ENCODE measurements at regions not wholly inside any gene's neighbourhood (a gene's known extent, or its start where the extent isn't known, plus 50 kb on each side); places are given as distances from the start of the nearest gene placed in this dataset.

- intact Hi-C loops (cut with micrococcal nuclease; ENCODE audit: unreplicated experiment): no loop called here
- Mint-ChIP-seq H3K27me3 (ENCODE audit: unreplicated experiment) (no peaks in the 10 kb centered on the region), H3K9me3 (ENCODE audit: low read depth, unreplicated experiment) (no peaks in the 10 kb centered on the region), H3K36me3 (ENCODE audit: insufficient read depth, unreplicated experiment) (no peaks in the 10 kb centered on the region), H3K27ac (ENCODE audit: unreplicated experiment) (no peak overlapping the region), H3K4me1 (ENCODE audit: low read depth, unreplicated experiment) (no peaks in the 10 kb centered on the region), H3K4me3 (ENCODE audit: low read depth, unreplicated experiment) (no peak overlapping the region)
- BruUV-seq (replicated peaks): no TSS peak
- CTCF ChIA-PET: no interaction called here
- DNase-seq: no peak
- no peak for TF ChIP-seq CTCF (IDR thresholded peaks at IDR 0.05; ENCODE audit: unreplicated experiment)
Observed at GRCh38 chr21:28714777-28715464, 277.8 kb downstream of the LTN1 start.

- H3K4me3 Mint-ChIP-seq (ENCODE audit: low read depth, unreplicated experiment): no peak overlapping the region
Observed at GRCh38 chr21:28712411-28712810, 280.3 kb downstream of the LTN1 start.

GRCh38 chr21:28705616-28706015 lies 287.1 kb downstream of the LTN1 start:
- no peak overlapping the region for H3K4me3 Mint-ChIP-seq (ENCODE audit: low read depth, unreplicated experiment)
- no peaks in the 10 kb centered on the region for H3K36me3 Mint-ChIP-seq (ENCODE audit: insufficient read depth, unreplicated experiment)
- BruUV-seq (replicated peaks): no TSS peak
- no peaks in the 10 kb centered on the region for H3K27me3 Mint-ChIP-seq (ENCODE audit: unreplicated experiment)
- no peak for DNase-seq
- peaks cover 4% of the 10 kb centered on the region for H3K9me3 Mint-ChIP-seq (ENCODE audit: low read depth, unreplicated experiment)
- no peaks in the 10 kb centered on the region for H3K4me1 Mint-ChIP-seq (ENCODE audit: low read depth, unreplicated experiment)
- H3K27ac Mint-ChIP-seq (ENCODE audit: unreplicated experiment): no peak overlapping the region
- intact Hi-C loops (cut with micrococcal nuclease; ENCODE audit: unreplicated experiment): no loop called here
- no peak for TF ChIP-seq CTCF (IDR thresholded peaks at IDR 0.05; ENCODE audit: unreplicated experiment)
- CTCF ChIA-PET: no interaction called here

More at GRCh38 chr21:28712411-28712810, 280.3 kb downstream of the LTN1 start:
- Mint-ChIP-seq H3K27me3 (ENCODE audit: unreplicated experiment) (no peaks in the 10 kb centered on the region), H3K27ac (ENCODE audit: unreplicated experiment) (no peak overlapping the region), H3K36me3 (ENCODE audit: insufficient read depth, unreplicated experiment) (no peaks in the 10 kb centered on the region), H3K9me3 (ENCODE audit: low read depth, unreplicated experiment) (no peaks in the 10 kb centered on the region), H3K4me1 (ENCODE audit: low read depth, unreplicated experiment) (no peaks in the 10 kb centered on the region)
- DNase-seq: no peak
- TF ChIP-seq CTCF (IDR thresholded peaks at IDR 0.05; ENCODE audit: unreplicated experiment): no peak
- no TSS peak for BruUV-seq (replicated peaks)
- intact Hi-C loops (cut with micrococcal nuclease; ENCODE audit: unreplicated experiment): no loop called here
- CTCF ChIA-PET: no interaction called here

GRCh38 chr21:28704746-28705145 lies 287.9 kb downstream of the LTN1 start:
- Mint-ChIP-seq H3K27me3 (ENCODE audit: unreplicated experiment) (no peaks in the 10 kb centered on the region), H3K9me3 (ENCODE audit: low read depth, unreplicated experiment) (peaks cover 4% of the 10 kb centered on the region), H3K36me3 (ENCODE audit: insufficient read depth, unreplicated experiment) (no peaks in the 10 kb centered on the region), H3K27ac (ENCODE audit: unreplicated experiment) (no peak overlapping the region), H3K4me3 (ENCODE audit: low read depth, unreplicated experiment) (no peak overlapping the region), H3K4me1 (ENCODE audit: low read depth, unreplicated experiment) (no peaks in the 10 kb centered on the region)
- no peak for TF ChIP-seq CTCF (IDR thresholded peaks at IDR 0.05; ENCODE audit: unreplicated experiment)
- BruUV-seq (replicated peaks): no TSS peak
- intact Hi-C loops (cut with micrococcal nuclease; ENCODE audit: unreplicated experiment): no loop called here
- DNase-seq: no peak
- CTCF ChIA-PET: no interaction called here
